Spinal cord (tissue), 9 donors: ENCODE measurements at regions not wholly inside any gene's neighbourhood (a gene's known extent, or its start where the extent isn't known, plus 50 kb on each side); places are given as distances from the start of the nearest gene placed in this dataset.
A peak's percentile ranks its signal among the peaks of the same experiment; 100 is the strongest.
"Not testable (repeated sequence)": the region's sequence is repeated elsewhere in the genome, so short reads cannot be mapped to it uniquely, and the experiment has no call there.

Experiments
- DNase-seq, 6 donors: peaks; one replicate each; pipeline versions ENCODE4 v3.0.0 to v3.0.0-alpha.2; 2013 to 2015; ENCODE audit warnings: low spot score in 6 of 6, low read depth in 4 of 6
- H3K27ac ChIP-seq: one replicate; pipeline ENCODE4 v1.5.1; 2013; ENCODE audit warnings: low read depth, low read length, control low read depth
- H3K27me3 ChIP-seq: one replicate; pipeline ENCODE4 v1.6.1; 2013; ENCODE audit warnings: low read length; ENCODE audit not compliant: control insufficient read depth, insufficient read depth
- H3K36me3 ChIP-seq: one replicate; pipeline ENCODE4 v1.6.1; 2013; ENCODE audit warnings: low read length; ENCODE audit not compliant: control insufficient read depth, insufficient read depth
- H3K4me1 ChIP-seq: one replicate; pipeline ENCODE4 v1.6.1; 2013; ENCODE audit warnings: low read length; ENCODE audit not compliant: control insufficient read depth, insufficient read depth
- H3K4me3 ChIP-seq: one replicate; pipeline ENCODE4 v1.5.1; 2013; ENCODE audit warnings: low read depth, low read length, control low read depth
- H3K9me3 ChIP-seq: one replicate; pipeline ENCODE4 v1.6.1; 2013; ENCODE audit warnings: low read length; ENCODE audit not compliant: control insufficient read depth, insufficient read depth
- WGBS: methylation state at CpG from one replicate; pipeline ENCODE4 v1.1.5; 2013; ENCODE audit warnings: missing lambda C conversion rate; ENCODE audit not compliant: insufficient coverage; 5-methylcytosine and 5-hydroxymethylcytosine counted together
- donor health status: healthy.

DNA sequence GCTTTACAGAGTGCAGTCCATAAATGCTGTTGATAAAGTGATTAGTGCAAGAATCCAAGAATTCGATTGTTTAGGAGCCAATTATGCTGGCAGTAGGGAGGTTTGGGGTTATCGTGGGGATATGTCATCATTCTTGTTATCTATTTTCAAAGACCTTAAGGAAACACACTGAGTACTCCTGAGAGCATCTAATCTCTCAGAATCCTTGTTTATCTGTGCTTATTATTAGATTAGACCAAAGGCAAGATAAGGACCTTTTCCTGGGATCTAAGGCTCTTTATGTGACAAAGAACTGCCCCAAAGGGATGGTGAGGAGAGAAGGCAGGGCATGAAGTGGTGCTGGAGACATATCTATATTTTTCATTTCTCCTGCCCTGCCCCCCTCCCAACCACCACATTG lies 139.1 kb downstream of the TSEN15 start:
- Histone ChIP-seq H3K27me3 (no peaks in the 10 kb centered on the region), H3K4me1 (peaks cover 6% of the 10 kb centered on the region), H3K27ac (no peak overlapping the region), H3K9me3 (no peaks in the 10 kb centered on the region), H3K36me3 (no peaks in the 10 kb centered on the region), H3K4me3 (no peak overlapping the region)
- DNase-seq = peak in 1 of 6 donors; percentile 11
- no CpG with 5 or more reads among the region's 2 CpGs for WGBS

DNA sequence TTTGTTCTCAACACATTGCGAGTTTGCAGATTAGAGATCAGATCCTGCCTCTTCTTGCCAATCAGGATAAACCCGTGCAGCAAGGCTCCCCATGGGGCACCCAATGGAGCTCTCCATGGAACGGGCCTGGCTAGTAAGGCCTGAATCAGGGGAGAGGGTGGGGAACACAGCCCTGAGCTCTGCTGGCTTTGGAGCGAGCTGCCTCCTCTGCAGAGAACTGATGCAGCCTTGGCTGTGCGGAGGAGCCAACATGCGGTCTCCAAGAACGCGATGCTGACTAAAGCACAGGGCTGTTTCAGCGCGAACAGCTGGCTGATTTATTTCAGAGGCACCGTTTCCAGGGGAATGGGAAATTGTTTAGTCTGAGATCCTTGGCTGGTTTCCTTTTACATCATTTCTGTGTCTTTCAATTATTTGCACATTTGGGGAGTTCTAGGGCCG lies 139.7 kb downstream of the TSEN15 start:
- Histone ChIP-seq H3K27me3 (no peaks in the 10 kb centered on the region), H3K9me3 (no peaks in the 10 kb centered on the region), H3K27ac (no peak overlapping the region), H3K4me3 (no peak overlapping the region), H3K36me3 (no peaks in the 10 kb centered on the region), H3K4me1 (peaks cover 6% of the 10 kb centered on the region)
- DNase-seq = peak in 5 of 6 donors; percentile 44 to 94 (median 60)
- WGBS = 19% methylated on average over 8 of the region's 12 CpGs

- no peaks in the 10 kb centered on the region for H3K36me3 ChIP-seq
- peaks cover 7% of the 10 kb centered on the region for H3K4me1 ChIP-seq
- H3K27ac ChIP-seq = no peak overlapping the region
- no peaks in the 10 kb centered on the region for H3K9me3 ChIP-seq
- 100% methylated on average over 1 of the region's 1 CpG for WGBS
- no peak for DNase-seq
- no peak overlapping the region for H3K4me3 ChIP-seq
- no peaks in the 10 kb centered on the region for H3K27me3 ChIP-seq
These were observed 141.3 kb downstream of the TSEN15 start for GRCh38 chr1:184192796-184193195.

- Histone ChIP-seq H3K4me3 (no peak overlapping the region), H3K9me3 (no peaks in the 10 kb centered on the region), H3K4me1 (peaks cover 10% of the 10 kb centered on the region), H3K27ac (no peak overlapping the region), H3K36me3 (no peaks in the 10 kb centered on the region), H3K27me3 (no peaks in the 10 kb centered on the region)
- DNase-seq = no peak
- WGBS = 87% methylated on average over 1 of the region's 1 CpG
These were observed 141.9 kb downstream of the TSEN15 start for GRCh38 chr1:184193451-184193850.

DNA sequence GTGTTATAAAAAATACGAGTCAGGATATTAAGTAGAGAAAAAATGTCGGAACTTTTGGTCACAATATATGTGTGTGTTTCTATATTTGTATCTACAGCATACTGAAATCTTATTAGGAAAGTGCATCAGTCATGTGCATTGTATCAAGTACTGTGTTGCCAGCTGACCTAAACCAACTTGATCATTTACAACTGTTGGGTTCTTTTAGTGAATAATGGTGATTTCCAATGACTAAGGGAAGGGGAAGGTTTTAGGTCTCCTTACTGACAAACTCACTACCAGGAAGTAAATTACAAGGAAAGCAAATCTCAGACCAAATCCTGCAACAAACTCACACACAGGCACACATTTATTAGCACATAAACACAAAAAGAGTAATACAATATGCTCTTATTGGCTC lies 142.7 kb downstream of the TSEN15 start:
- Histone ChIP-seq H3K4me3 (no peak overlapping the region), H3K27me3 (no peaks in the 10 kb centered on the region), H3K27ac (no peak overlapping the region), H3K9me3 (no peaks in the 10 kb centered on the region), H3K4me1 (peaks cover 10% of the 10 kb centered on the region), H3K36me3 (no peaks in the 10 kb centered on the region)
- WGBS = 100% methylated on average over 1 of the region's 2 CpGs
- DNase-seq = no peak

DNA sequence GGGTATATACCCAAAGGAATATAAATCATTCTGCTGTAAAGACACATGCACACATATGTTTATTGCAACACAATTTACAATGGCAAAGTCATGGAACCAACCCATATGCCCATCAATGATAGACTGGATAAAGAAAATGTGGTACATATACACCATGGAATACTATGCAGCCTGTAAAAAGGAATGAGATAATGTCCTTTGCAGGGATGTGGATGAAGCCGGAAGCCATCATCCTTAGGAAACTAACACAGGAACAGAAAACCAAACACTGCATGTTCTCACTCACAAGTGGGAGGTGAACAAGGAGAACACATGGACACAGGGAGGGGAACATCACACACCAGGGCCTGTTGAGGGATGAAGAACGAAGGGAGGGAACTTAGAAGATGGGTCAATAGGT lies 144.2 kb downstream of the TSEN15 start:
- H3K9me3 ChIP-seq, H3K36me3 ChIP-seq, H3K27me3 ChIP-seq, H3K27ac ChIP-seq, DNase-seq, H3K4me3 ChIP-seq: not testable (repeated sequence)
- H3K4me1 ChIP-seq = peaks cover 12% of the 10 kb centered on the region
- no CpG with 5 or more reads among the region's 2 CpGs for WGBS

GRCh38 chr1:184197831-184198230 lies 146.3 kb downstream of the TSEN15 start:
- Histone ChIP-seq H3K4me1 (peaks cover 6% of the 10 kb centered on the region), H3K36me3 (no peaks in the 10 kb centered on the region), H3K4me3 (no peak overlapping the region), H3K9me3 (no peaks in the 10 kb centered on the region), H3K27ac (no peak overlapping the region), H3K27me3 (no peaks in the 10 kb centered on the region)
- 64% methylated on average over 6 of the region's 7 CpGs for WGBS
- peak in 1 of 6 donors; percentile 42 for DNase-seq

DNA sequence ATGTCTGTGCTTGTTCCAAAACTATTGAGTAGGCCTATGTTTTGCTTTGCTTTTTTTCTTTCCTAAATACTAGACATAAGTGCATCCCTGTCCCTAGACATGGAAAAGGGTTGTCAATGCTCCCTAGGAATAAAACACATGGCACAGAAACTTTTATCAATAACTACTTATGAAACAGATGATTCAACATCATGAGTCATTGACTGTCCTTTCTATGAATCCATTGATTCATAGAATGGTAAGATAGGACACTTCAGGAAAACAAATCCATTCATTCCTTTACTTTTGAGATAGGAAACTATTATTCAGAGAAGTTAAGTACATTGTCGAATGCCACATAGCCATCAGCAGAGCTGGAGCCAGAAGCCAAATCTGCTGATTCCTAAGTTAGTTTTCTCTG lies 147.5 kb downstream of the TSEN15 start:
- no peaks in the 10 kb centered on the region for H3K9me3 ChIP-seq
- H3K4me3 ChIP-seq = no peak overlapping the region
- no CpG with 5 or more reads among the region's 1 CpG for WGBS
- peaks cover 6% of the 10 kb centered on the region for H3K4me1 ChIP-seq
- DNase-seq = no peak
- no peak overlapping the region for H3K27ac ChIP-seq
- H3K27me3 ChIP-seq = no peaks in the 10 kb centered on the region
- no peaks in the 10 kb centered on the region for H3K36me3 ChIP-seq

GRCh38 chr1:184199438-184200085 lies 148.0 kb downstream of the TSEN15 start:
- H3K9me3 ChIP-seq = no peaks in the 10 kb centered on the region
- H3K4me1 ChIP-seq = peaks cover 6% of the 10 kb centered on the region
- DNase-seq = peak in 1 of 6 donors; percentile 62
- H3K4me3 ChIP-seq = no peak overlapping the region
- H3K27ac ChIP-seq = no peak overlapping the region
- H3K27me3 ChIP-seq = no peaks in the 10 kb centered on the region
- WGBS = 50% methylated on average over 3 of the region's 4 CpGs
- no peaks in the 10 kb centered on the region for H3K36me3 ChIP-seq

DNA sequence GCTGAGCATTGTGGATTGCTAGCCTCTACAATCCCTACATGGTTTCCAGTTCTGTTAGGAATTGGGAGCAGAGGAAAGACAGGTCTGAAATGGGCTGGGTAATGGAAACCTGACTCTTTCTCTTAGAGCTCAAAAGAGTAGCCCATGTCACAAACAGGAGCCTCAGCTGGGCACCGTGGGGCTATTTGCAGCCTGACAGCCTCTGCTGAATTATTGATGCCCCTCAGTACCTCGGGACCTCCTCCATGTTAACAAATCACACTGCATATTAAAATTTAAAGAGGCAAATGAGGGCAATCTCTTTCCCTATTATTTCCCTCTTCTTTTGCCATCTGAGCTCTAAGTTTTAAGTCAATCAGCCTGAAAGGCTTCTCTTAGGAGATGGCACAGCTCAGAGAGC lies 157.1 kb downstream of the TSEN15 start:
- Histone ChIP-seq H3K4me1 (no peaks in the 10 kb centered on the region), H3K36me3 (no peaks in the 10 kb centered on the region), H3K27ac (no peak overlapping the region), H3K27me3 (no peaks in the 10 kb centered on the region), H3K4me3 (no peak overlapping the region), H3K9me3 (no peaks in the 10 kb centered on the region)
- DNase-seq = peak in 1 of 6 donors; percentile 36
- 8% methylated on average over 2 of the region's 2 CpGs for WGBS
